Activated CD8-positive, alpha-beta memory T cell treated with anti-CD3 and anti-CD28 coated beads, Interleukin-2, amount 50 U/mL, for 1 hour (primary cell): ENCODE measurements at regions not wholly inside any gene's neighbourhood (a gene's known extent, or its start where the extent isn't known, plus 50 kb on each side); places are given as distances from the start of the nearest gene placed in this dataset.
"Not testable (repeated sequence)": the region's sequence is repeated elsewhere in the genome, so short reads cannot be mapped to it uniquely, and the experiment has no call there.

Experiments used
- DNase-seq: peaks from one replicate; pipeline ENCODE4 v3.0.0-alpha.2; 2020; ENCODE audit errors: extremely low read depth

DNA sequence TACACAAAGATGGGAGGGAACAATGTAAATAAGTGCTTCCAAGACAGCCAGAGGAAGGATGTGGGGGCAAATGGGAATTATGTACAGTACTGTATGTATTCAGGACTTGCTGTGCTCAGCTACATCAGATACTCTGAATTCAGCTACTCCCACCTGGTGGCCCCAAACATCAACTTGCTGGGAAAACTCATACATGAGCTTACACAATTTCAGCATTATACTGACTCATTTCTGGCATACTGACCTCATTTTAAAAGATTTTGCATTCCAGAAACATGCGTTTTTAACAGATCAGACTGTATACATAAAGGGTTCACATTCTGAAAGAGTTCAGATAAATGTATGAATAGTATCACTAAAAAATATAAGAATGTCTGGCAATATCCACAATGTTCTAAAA is 59.7 kb downstream of the GPX5 start:
- DNase-seq, result no peak

DNA sequence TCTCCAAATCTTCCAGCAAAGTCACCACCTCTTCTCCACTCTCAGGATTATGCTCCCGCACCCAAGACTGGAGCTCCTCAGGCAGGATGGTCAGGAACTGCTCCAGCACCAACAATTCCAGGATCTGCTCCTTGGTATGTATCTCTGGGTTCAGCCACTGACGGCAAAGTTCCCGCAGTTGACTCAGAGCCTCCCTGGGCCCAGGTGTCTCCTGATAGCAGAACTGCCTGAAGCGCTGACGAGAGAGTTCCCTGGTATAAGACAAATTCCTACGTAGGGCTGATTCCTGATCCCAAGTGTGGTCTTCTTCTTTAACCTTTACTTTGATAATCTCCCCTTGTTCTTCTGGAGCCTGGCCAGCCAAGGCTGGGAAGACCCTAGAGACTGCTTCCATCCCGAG is 60.6 kb downstream of the GPX5 start:
- DNase-seq, result no peak

- DNase-seq, result peak; percentile 11
These were observed 61.5 kb downstream of the GPX5 start for GRCh38 chr6:28586962-28587745.

- no peak for DNase-seq
These were observed 62.0 kb downstream of the GPX5 start for GRCh38 chr6:28587746-28588075.

DNA sequence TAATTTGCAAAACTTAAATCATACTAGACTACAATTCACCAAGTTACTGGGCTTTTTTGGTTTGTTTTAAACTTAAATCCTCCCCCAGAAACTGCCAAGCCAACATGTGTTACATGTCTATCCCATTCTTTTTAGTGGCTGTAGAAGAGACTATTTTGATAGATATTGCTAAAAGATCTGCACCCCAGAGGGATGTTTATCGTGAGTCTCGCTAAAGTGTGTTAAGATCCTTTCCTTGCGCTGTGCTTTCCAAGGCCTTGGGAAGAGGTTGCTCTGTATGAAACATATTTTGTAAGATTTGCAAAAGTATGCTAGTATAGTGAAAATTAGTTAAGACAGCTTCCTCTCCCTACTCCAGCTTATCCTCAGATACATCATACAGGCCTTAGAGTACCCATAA is 63.0 kb downstream of the GPX5 start:
- no peak for DNase-seq

GRCh38 chr6:28589234-28589956 is 63.7 kb downstream of the GPX5 start:
- DNase-seq, result no peak

DNA sequence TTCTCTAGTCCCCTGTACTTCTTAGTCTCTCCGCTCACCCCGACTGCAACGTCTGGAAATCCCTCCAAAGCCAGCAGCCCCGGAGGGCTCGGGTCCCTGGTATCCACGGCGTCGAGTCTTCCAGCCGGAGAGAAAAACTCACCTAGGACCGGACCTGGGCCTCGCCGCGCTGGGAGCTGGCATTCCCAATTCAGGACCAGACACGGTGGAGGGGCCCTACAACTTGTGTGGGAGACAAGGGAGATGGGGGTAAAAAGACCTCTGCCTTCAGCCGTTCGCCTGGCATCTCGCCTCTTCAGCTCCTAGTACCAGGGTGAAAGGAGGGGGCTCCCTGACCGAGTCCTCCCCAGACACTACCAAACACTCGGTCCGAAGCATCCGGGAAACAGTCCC is 64.3 kb downstream of the GPX5 start:
- no peak for DNase-seq

DNA sequence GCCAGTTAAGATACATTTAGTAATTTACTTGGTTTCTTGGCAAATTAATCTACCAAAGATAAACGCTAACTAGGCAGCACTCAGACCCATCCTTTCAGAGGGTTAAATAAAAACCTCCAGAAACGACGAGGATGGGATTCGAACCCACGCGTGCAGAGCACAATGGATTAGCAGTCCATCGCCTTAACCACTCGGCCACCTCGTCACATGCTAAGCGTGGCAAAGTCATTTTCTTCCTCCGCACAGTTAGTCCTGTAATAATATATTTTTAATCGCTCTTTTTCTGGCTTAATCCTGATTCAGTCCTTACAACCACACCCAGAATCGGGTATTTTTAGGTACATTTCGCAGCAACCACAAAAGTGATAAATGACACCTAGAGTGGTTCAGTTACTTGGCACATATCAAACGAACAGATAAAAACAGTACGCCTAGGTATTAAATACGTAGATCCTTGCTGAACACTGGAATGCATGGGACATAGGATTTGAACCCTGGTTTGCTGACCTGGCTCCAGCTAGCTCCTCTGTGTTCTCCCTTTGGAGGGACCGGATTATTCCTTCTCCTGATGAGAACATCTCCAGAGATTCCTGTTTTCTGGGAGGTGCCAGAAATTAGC is 71.6 kb downstream of the GPX5 start:
- no peak for DNase-seq

- DNase-seq, result no peak
These were observed 72.4 kb downstream of the GPX5 start for GRCh38 chr6:28597924-28598722.

DNA sequence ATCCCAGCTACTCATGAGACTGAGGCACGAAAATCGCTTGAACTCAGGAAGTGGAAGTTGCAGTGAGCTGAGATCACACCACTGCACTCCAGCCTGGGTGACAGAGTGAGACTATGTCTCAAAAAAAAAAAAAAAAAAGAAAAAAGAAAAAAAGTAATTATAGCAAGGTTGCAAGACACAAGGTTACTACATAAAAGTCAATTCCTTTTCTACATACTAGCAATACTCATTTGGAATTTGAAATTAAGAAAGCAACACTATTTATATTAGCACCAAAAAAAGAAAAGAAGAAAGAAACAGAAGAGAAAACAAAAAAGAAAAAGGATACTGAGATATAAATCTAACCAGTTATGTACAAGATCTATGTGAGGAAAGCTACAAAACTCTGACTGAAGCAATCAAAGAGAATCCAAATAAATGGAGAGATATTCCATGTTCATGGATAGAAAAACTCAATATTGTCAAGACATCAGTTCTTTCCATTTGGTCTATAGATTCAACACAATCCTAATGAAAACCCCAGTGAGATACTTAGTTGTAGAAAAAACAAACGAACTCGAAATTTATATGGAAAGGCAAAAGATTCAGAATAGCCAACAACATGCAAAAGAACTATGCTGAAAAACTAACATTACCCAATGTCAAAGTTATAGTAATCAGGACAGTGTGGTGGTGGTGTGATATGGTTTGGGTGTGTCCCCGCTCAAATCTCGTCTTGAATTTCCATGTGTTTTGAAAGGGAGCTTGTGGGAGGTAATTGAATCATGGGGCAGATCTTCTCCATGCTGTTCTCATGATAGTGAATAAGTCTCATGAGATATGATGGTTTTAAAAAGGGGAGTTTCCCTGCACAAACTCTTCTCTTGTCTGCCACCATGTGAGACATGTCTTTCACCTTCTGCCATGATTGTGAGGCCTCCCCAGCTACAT is 73.3 kb downstream of the GPX5 start:
- no peak for DNase-seq

- no peak for DNase-seq
These were observed 74.6 kb downstream of the GPX5 start for GRCh38 chr6:28600245-28600644.

- no peak for DNase-seq
These were observed 78.2 kb downstream of the GPX5 start for GRCh38 chr6:28603891-28604290.

DNA sequence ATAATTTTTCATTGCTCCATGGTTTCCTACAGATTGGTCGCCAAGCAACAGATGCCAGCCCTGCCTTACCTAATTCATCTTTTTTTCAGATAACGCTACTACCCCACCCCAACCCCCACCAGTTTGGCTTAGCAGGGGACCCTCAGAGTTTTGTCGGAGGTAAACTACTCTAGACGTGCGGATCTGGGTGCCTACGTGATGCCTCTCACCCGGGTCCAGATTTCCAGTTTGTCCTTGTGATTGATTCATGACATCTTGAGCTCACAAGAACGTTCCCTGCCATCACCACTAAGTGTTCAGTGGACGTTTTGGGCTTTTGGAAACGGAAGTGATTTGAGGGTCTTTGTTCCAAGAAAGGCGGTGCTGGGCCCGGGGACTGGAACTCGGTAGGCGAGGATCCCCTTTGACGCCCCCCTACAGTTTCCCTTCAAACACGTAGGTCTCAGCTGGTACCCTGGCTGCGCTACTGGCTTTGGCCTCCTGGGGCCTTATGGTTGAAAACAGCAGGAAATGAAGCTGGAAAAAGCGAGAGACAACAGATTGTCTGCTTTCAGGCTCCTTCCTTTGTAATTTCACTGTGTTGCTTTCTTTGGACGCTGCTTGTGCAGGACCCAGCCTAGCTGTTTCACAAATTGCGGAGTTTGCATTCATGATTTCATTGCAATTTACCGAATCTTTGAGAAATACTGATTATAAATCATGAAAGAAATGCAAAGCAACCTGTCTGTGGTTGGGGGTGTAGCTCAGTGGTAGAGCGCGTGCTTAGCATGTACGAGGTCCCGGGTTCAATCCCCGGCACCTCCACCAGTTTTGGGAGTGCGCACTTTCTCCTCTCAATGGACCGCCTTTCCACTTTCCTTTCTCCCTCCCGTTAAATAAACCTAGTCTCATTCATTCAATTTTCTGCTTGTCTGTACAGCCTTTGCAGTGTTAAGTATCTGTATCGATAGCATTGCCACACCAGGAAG is 81.0 kb downstream of the GPX5 start:
- DNase-seq, result no peak

- no peak for DNase-seq
These were observed 82.3 kb downstream of the GPX5 start for GRCh38 chr6:28607990-28608389.

DNA sequence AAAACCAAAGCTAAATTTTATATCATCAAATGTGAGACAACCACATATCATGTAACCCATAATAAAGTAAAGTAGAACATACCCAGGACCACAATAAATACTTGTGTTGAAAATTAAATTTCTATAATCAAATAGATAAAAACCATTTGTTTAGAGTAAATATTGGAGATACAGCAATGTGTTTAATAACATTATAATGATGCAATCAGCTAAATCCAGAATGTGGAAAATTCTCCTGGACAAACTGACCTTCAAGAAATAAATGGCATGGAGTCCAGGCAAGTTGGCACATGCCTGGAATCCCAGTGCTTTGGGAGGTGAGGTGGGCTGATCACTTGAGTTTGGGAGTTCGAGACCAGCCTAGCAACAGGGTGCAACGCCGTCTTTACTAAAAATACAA is 84.0 kb downstream of the GPX5 start:
- no peak for DNase-seq

DNA sequence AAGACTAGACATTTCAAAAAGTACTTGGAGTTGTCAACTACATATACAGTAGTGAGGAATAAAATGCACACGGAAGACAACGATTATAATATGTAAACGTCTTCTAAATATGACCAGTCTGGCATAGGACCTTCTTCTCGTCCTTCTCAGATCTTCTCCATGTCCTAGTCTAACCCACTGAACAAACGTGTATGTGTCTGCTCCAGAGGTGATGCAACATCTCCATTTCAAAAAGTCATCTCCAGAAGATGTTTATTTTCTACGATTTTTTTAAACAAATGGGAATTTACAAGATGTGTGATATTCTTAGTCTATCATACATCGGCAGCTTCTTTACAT is 89.9 kb downstream of the GPX5 start:
- no peak for DNase-seq

- DNase-seq, result no peak
These were observed 90.5 kb downstream of the GPX5 start for GRCh38 chr6:28615955-28616747.

- no peak for DNase-seq
These were observed 93.3 kb downstream of the GPX5 start for GRCh38 chr6:28618898-28619555.

GRCh38 chr6:28621268-28621667 is 95.6 kb downstream of the GPX5 start:
- DNase-seq, result not testable (repeated sequence)
